ENCODE measurements at regions not wholly inside any gene's neighbourhood (a gene's known extent, or its start where the extent isn't known, plus 50 kb on each side); places are given as distances from the start of the nearest gene placed in this dataset.
"Not testable (repeated sequence)": the region's sequence is repeated elsewhere in the genome, so short reads cannot be mapped to it uniquely, and the experiment has no call there.

- Histone ChIP-seq H3K36me3 (replicated peaks in 1 of 2; ENCODE audit: insufficient read depth in 1 of 2, low read depth in 2 of 2) (no peaks in the 10 kb centered on the region), H3K4me1 (no peaks in the 10 kb centered on the region), H3K4me3 (no peak overlapping the region), H3K27me3 (no peaks in the 10 kb centered on the region), H3K27ac (no peak overlapping the region), H3K9me3 (peaks cover 0 to 6% (median 0%) of the 10 kb centered on the region in 3 donors)
- WGBS, 2 donors = 53 to 61% methylated on average over 2 of the region's 2 CpGs
- intact Hi-C loops (cut with DNase I) = no loop called here
- ATAC-seq = no peak
- no peak for TF ChIP-seq CTCF (IDR thresholded peaks at IDR 0.05)
- TF ChIP-seq POLR2A (IDR thresholded peaks at IDR 0.05) = no peak
- no peak for DNase-seq
Observed at GRCh38 chr7:106537119-106537518, 123.8 kb downstream of the CCDC71L start.

- Histone ChIP-seq H3K9me3 (peaks cover 0 to 6% (median 0%) of the 10 kb centered on the region in 3 donors), H3K4me1 (no peaks in the 10 kb centered on the region), H3K36me3 (replicated peaks in 1 of 2; ENCODE audit: insufficient read depth in 1 of 2, low read depth in 2 of 2) (no peaks in the 10 kb centered on the region), H3K27ac (no peak overlapping the region), H3K4me3 (no peak overlapping the region), H3K27me3 (no peaks in the 10 kb centered on the region)
- WGBS, 2 donors = 80 to 86% methylated on average over 3 of the region's 3 CpGs
- ATAC-seq (no peak), DNase-seq (no peak)
- TF ChIP-seq CTCF (IDR thresholded peaks at IDR 0.05) (no peak), POLR2A (IDR thresholded peaks at IDR 0.05) (no peak)
- intact Hi-C loops (cut with DNase I) = no loop called here
Observed at GRCh38 chr7:106536079-106536478, 124.9 kb downstream of the CCDC71L start.

- no peaks in the 10 kb centered on the region for H3K27me3 ChIP-seq
- H3K27ac ChIP-seq = no peak overlapping the region
- no peaks in the 10 kb centered on the region for H3K4me1 ChIP-seq
- H3K36me3 ChIP-seq (replicated peaks in 1 of 2; ENCODE audit: insufficient read depth in 1 of 2, low read depth in 2 of 2) = no peaks in the 10 kb centered on the region
- ATAC-seq = no peak
- no peak for DNase-seq
- peaks cover 0 to 6% (median 0%) of the 10 kb centered on the region in 3 donors for H3K9me3 ChIP-seq
- WGBS, 2 donors = 68 to 73% methylated on average over 7 of the region's 7 CpGs
- intact Hi-C loops (cut with DNase I) = no loop called here
- TF ChIP-seq CTCF (IDR thresholded peaks at IDR 0.05) (no peak), POLR2A (IDR thresholded peaks at IDR 0.05) (no peak)
- H3K4me3 ChIP-seq = no peak overlapping the region
Observed at GRCh38 chr7:106535234-106535932, 125.6 kb downstream of the CCDC71L start.

DNA sequence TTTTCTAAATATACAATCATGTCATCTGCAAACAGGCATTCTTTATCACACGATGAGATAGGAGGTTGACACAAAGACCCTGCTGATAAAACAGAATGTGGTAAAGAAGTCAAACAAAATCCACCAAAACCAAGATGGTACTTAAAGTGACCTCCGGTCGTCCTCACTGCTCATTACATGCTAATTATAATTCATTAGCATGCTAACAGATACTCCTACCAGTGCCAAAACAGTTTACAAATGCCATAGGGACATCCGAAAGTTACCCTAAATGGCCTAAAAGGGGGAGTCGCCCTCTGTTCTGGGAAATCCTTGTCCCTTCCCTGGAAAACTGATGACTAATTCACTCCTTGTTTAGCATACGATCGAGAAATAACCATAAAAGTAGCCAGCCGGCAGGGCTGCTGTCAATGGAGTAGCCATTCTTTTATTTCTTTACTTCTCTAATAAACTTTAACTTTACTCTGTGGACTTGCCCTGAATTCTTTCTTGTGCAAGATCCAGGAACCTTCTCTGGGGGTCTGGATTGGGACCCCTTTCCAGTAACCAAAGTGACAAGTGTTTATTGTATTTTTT lies 126.6 kb downstream of the CCDC71L start:
- TF ChIP-seq POLR2A (IDR thresholded peaks at IDR 0.05) (no peak), CTCF (IDR thresholded peaks at IDR 0.05) (no peak)
- H3K9me3 ChIP-seq = peaks cover 0 to 6% (median 0%) of the 10 kb centered on the region in 3 donors
- no peak overlapping the region for H3K4me3 ChIP-seq
- ATAC-seq (no peak), DNase-seq (no peak)
- H3K36me3 ChIP-seq (replicated peaks in 1 of 2; ENCODE audit: insufficient read depth in 1 of 2, low read depth in 2 of 2) = no peaks in the 10 kb centered on the region
- intact Hi-C loops (cut with DNase I) = no loop called here
- no peaks in the 10 kb centered on the region for H3K4me1 ChIP-seq
- WGBS, 2 donors = 53 to 56% methylated on average over 8 of the region's 8 CpGs
- no peak overlapping the region for H3K27ac ChIP-seq
- no peaks in the 10 kb centered on the region for H3K27me3 ChIP-seq

DNA sequence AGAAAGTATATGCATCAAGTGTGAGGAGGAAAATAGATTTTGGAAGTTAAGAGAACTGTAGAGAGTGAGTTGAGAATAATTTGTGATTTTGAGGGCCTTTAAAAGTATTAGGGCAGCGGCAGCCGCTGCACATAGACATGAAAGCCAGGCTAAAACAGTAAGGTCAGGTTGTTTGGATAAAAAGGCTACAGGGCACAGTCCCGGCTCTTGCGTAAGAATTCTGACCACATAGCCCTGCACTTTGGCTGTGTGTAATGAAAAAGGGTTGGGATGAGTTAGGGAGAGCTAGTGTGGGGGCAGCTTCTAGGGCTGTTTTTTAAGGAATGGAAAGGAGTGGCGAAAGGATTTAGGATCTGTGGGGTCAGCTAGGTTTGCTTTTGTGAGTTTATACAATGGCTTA lies 130.8 kb downstream of the CCDC71L start:
- intact Hi-C loops (cut with DNase I); DNase-seq; H3K4me3 ChIP-seq; H3K9me3 ChIP-seq; H3K27ac ChIP-seq; H3K36me3 ChIP-seq (replicated peaks in 1 of 2; ENCODE audit: insufficient read depth in 1 of 2, low read depth in 2 of 2); H3K4me1 ChIP-seq; H3K27me3 ChIP-seq; ATAC-seq: not testable (repeated sequence)
- WGBS, 2 donors = 82 to 92% methylated on average over 5 of the region's 5 CpGs

- H3K4me3 ChIP-seq; H3K9me3 ChIP-seq; H3K36me3 ChIP-seq (replicated peaks in 1 of 2; ENCODE audit: insufficient read depth in 1 of 2, low read depth in 2 of 2); H3K27ac ChIP-seq; intact Hi-C loops (cut with DNase I); DNase-seq; ATAC-seq; H3K4me1 ChIP-seq; H3K27me3 ChIP-seq: not testable (repeated sequence)
- 91 to 100% methylated on average over 3 to 4 of the region's 4 CpGs for WGBS, 2 donors
Observed at GRCh38 chr7:106526617-106527016, 134.3 kb downstream of the CCDC71L start.

All from body of pancreas (tissue), 4 donors.